AG10803 (cell line): ENCODE measurements at regions not wholly inside any gene's neighbourhood (a gene's known extent, or its start where the extent isn't known, plus 50 kb on each side); places are given as distances from the start of the nearest gene placed in this dataset.
"Not testable (repeated sequence)": the region's sequence is repeated elsewhere in the genome, so short reads cannot be mapped to it uniquely, and the experiment has no call there.

ENCODE experiments used
- DNase-seq: peaks from one replicate; pipeline ENCODE4 v3.0.0; 2010; ENCODE audit warnings: low read depth
- H3K4me3 ChIP-seq: 2 replicates; pipeline ENCODE4 v1.5.1; 2011; ENCODE audit warnings: mild to moderate bottlenecking, low read length, control low read depth
- TF ChIP-seq, protein P1 (sequence below): conservative IDR thresholded peaks from 2 replicates; pipeline ENCODE4 v1.5.1; 2011; ENCODE audit warnings: mild to moderate bottlenecking, low read length, control low read depth, inconsistent platforms

GRCh38 chr6:84576029-84576428 is 188.4 kb downstream of the TBX18 start:
- DNase-seq, result no peak
- TF ChIP-seq, protein P1, sequence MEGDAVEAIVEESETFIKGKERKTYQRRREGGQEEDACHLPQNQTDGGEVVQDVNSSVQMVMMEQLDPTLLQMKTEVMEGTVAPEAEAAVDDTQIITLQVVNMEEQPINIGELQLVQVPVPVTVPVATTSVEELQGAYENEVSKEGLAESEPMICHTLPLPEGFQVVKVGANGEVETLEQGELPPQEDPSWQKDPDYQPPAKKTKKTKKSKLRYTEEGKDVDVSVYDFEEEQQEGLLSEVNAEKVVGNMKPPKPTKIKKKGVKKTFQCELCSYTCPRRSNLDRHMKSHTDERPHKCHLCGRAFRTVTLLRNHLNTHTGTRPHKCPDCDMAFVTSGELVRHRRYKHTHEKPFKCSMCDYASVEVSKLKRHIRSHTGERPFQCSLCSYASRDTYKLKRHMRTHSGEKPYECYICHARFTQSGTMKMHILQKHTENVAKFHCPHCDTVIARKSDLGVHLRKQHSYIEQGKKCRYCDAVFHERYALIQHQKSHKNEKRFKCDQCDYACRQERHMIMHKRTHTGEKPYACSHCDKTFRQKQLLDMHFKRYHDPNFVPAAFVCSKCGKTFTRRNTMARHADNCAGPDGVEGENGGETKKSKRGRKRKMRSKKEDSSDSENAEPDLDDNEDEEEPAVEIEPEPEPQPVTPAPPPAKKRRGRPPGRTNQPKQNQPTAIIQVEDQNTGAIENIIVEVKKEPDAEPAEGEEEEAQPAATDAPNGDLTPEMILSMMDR, result no peak
- H3K4me3 ChIP-seq, result no peak overlapping the region

GRCh38 chr6:84575264-84575663 is 189.1 kb downstream of the TBX18 start:
- DNase-seq, result peak; percentile 64
- TF ChIP-seq, protein P1, result no peak

GRCh38 chr6:84569882-84570281 is 194.5 kb downstream of the TBX18 start:
- no peak for DNase-seq
- H3K4me3 ChIP-seq, result no peak overlapping the region
- TF ChIP-seq, protein P1, result no peak

More at GRCh38 chr6:84575264-84575663, 189.1 kb downstream of the TBX18 start:
- no peak overlapping the region for H3K4me3 ChIP-seq

DNA sequence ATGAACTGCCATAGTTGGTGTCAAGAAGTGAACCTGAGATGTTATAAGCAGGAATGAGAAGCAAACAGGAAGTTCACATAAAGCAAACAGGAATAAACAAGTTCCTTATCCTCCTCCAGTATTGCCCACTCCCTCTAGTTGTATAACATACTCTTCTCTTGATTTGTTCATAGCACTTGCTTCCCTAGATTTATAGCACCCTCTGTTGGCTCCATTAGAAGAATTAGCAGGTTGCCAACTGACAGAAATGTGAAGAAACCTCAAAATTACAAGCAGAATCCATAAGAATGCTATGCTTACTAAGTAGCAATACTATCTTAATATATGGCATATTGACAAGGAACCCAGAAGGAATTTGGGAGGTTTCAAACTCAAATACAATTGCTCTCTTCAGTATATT is 195.4 kb downstream of the TBX18 start:
- no peak overlapping the region for H3K4me3 ChIP-seq
- peak; percentile 70 for DNase-seq
- TF ChIP-seq, protein P1, result peak; percentile 50

DNA sequence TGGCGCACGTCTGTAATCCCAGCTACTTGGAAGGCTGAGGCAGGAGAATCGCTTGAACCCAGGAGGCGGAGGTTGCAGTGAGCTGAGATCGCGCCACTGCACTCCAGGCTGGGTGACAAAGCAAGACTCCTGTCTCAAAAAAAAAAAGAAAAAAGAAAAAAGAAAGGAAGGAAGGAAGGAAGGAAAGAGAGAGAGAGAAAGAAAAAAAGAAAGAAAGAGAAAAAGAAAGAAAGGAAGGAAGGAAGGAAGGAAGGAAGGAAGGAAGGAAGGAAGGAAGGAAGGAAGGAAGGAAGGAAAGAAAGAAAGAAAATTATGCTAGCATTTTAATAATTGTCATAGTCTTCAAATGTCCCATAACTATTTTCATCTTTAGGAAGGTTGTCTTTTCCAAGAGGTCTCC is 198.7 kb downstream of the TBX18 start:
- DNase-seq, result not testable (repeated sequence)

DNA sequence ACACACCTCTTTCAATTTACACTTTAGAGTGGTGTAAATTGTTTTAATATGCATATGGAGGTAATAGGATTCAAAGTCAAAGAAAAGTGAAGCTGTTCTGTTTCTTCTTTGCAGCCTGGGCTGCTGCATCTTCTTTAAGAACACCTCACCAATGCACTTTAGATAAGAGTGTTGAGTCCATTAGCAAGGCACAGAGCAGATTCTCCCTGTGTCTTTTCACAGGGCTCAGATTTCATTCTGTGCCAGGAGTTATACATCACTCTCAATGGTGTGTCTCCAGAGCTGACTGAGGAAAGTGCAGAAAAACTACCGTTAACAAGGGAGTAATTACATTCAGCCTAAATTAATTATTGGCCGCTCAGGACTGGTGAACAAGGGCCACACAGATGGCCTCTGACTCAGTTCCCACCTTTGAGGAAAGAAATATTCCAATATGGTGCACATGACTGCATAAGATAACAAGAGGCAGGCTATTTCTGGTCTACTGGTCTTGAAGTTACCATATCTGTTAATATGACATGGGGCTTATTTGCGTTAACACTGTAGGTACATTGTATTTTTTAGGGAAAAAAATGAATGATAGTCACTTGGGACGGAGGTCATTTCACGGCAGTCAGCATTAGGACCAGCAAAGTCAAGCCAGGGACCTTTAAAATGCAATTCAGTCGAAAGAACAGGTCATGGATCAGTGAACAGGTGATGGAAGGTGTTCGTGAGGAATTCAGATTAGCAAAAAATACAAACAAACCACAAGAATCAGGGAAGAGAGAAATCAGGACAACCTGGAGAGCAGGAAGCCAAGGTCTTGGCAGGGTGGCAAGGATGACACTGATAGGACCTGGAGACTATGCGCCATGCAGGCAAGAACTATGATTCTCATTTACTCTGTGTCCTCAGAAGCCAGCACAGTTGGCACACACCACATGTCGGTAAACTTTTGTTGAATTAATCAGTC is 203.7 kb downstream of the TBX18 start:
- no peak overlapping the region for H3K4me3 ChIP-seq
- TF ChIP-seq, protein P1, result no peak
- no peak for DNase-seq

More for the DNA sequence above, 198.7 kb downstream of the TBX18 start:
- not testable (repeated sequence) for H3K4me3 ChIP-seq

DNA sequence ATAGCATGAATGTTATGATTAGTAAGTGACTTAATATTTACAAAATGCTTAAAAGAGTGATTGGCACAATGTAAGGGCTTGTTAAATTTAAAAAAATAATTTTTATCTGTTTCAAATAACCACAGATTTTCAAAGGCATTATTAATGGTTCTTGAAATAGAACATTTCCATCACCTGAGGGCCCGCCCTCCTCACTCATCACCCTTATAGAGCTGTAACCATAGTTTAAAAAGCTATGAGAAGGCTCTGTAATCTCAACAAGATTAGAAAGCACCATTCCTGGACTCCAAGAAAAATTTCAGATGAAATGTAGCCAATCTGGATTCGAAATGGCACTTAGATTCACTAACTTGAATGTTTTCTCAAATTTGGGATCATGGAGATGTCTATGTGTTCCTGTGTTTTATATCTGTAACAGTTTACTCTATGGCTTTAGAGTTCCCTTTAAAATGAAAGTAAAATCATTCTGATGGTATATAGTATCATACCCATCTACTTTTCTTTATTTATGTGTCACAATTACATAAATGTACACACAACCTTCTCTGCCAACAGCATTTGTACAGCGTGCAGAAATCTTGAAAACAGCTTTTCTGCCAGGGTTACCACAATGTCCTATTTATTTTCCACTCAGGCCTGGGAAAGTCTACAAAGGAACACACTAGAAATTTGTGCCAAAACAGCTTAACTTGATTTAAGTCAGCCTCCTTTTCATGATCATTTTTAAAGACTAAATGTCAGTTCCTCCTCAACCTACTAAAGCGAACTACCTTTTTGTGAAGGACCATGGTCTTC is 207.7 kb downstream of the TBX18 start:
- TF ChIP-seq, protein P1, result no peak

More for the DNA sequence above, 207.7 kb downstream of the TBX18 start:
- H3K4me3 ChIP-seq, result no peak overlapping the region
- DNase-seq, result no peak
